ENCODE measurements at regions not wholly inside any gene's neighbourhood (a gene's known extent, or its start where the extent isn't known, plus 50 kb on each side); places are given as distances from the start of the nearest gene placed in this dataset.

- H3K27me3 ChIP-seq (ENCODE audit: control insufficient read depth, insufficient read depth, low read length): peaks cover 50% of the 10 kb centered on the region
- ATAC-seq (ENCODE audit: low read depth) (no peak), DNase-seq (no peak)
- no peak overlapping the region for H4K91ac ChIP-seq (ENCODE audit: insufficient read depth, low read depth, low read length)
- no peak overlapping the region for H2AK9ac ChIP-seq (replicated peaks; ENCODE audit: low read depth, low read length, poor library complexity)
- no peak overlapping the region for H3K56ac ChIP-seq (ENCODE audit: extremely low read depth, insufficient read depth, low read length)
- H2BK20ac ChIP-seq (ENCODE audit: low read depth, low read length): no peak overlapping the region
- H2AFZ ChIP-seq (replicated peaks; ENCODE audit: low read length, poor library complexity): no peak overlapping the region
- no peaks in the 10 kb centered on the region for H3K36me3 ChIP-seq (ENCODE audit: control insufficient read depth, insufficient read depth, low read length)
- H3K9ac ChIP-seq (ENCODE audit: low read depth, low read length): no peak overlapping the region
- no peak overlapping the region for H2BK5ac ChIP-seq (ENCODE audit: low read depth, low read length, poor library complexity, severe bottlenecking)
- intact Hi-C loops (cut with micrococcal nuclease): loop anchor here (10.0 kb wide), 2 partner anchors 175 to 625 kb away; partner anchors contain the start of genes NCK2 and UXS1
- peaks cover 5% of the 10 kb centered on the region for H3K4me1 ChIP-seq (ENCODE audit: control insufficient read depth, insufficient read depth, low read length)
- ChIA-PET POLR2A (ENCODE audit: unreplicated experiment) (interaction anchor here (1.1 kb wide), 1 partner anchor 8 kb away, joined by 3 read pairs; no protein-coding TSS in a partner anchor), CTCF (no interaction called here)
- no peaks in the 10 kb centered on the region for H3K9me1 ChIP-seq (ENCODE audit: insufficient read depth, low read length)
- H4K8ac ChIP-seq (ENCODE audit: low read depth in 2 of 2, low read length in 2 of 2): no peak overlapping the region
- TF ChIP-seq RCOR1 (IDR thresholded peaks at IDR 0.05; ENCODE audit: insufficient replicate concordance, low read length) (no peak), BHLHE40 (IDR thresholded peaks at IDR 0.05; ENCODE audit: low read depth, low read length) (no peak), CHD1 (IDR thresholded peaks at IDR 0.05; ENCODE audit: low read depth, low read length) (no peak), MAFK (IDR thresholded peaks at IDR 0.05; ENCODE audit: low read depth, low read length) (no peak), CTCF (conservative IDR thresholded peaks at IDR 0.05; ENCODE audit: low read depth, low read length) (no peak), CEBPB (IDR thresholded peaks at IDR 0.05; ENCODE audit: low read depth, low read length) (no peak), MXI1 (IDR thresholded peaks at IDR 0.05; ENCODE audit: borderline replicate concordance, low read depth, low read length) (no peak), POLR2A (IDR thresholded peaks at IDR 0.05; ENCODE audit: low read depth, low read length) (no peak), MAZ (IDR thresholded peaks at IDR 0.05; ENCODE audit: borderline replicate concordance, low read depth, low read length) (no peak)
- H4K20me1 ChIP-seq (ENCODE audit: insufficient read depth, low read length): no peaks in the 10 kb centered on the region
- no peak overlapping the region for H3K27ac ChIP-seq (ENCODE audit: insufficient read depth, low read length)
- H2AK5ac ChIP-seq (ENCODE audit: low read depth, low read length): no peak overlapping the region
- no peaks in the 10 kb centered on the region for H3K79me1 ChIP-seq (ENCODE audit: low read depth in 1 of 2, low read length in 2 of 2)
- no TSS peak for BruUV-seq (replicated peaks)
- H2BK15ac ChIP-seq (ENCODE audit: low read depth, low read length): no peak overlapping the region
- H3K9me3 ChIP-seq (ENCODE audit: control insufficient read depth, insufficient read depth, low read length): peaks cover 3% of the 10 kb centered on the region
- H2BK120ac ChIP-seq (ENCODE audit: low read depth, low read length): no peak overlapping the region
- no peak overlapping the region for H3K23ac ChIP-seq (ENCODE audit: low read depth, low read length)
- no peak overlapping the region for H3K4me3 ChIP-seq (ENCODE audit: insufficient read depth, low read depth, low read length)
- no peak overlapping the region for H3K18ac ChIP-seq (ENCODE audit: low read depth, low read length)
- dilution Hi-C loops (cut with HindIII; ENCODE audit: low sequenced_read_pairs, unreplicated experiment): no loop called here
- H4K5ac ChIP-seq (ENCODE audit: low read depth, low read length): no peak overlapping the region
- in situ Hi-C loops (cut with MboI; ENCODE audit: low sequenced_read_pairs): no loop called here
- no peak overlapping the region for H3K4me2 ChIP-seq (ENCODE audit: low read depth, low read length)
- WGBS, 2 experiments (ENCODE audit: extremely low coverage in 2 of 2, insufficient read length in 1 of 2): 83% methylated on average over 1 of the region's 6 CpGs; no CpG with 5 or more reads in 1 of the 2 experiments
- H3K14ac ChIP-seq (replicated peaks; ENCODE audit: low read depth, low read length): no peak overlapping the region
- no peak overlapping the region for H3K4ac ChIP-seq (ENCODE audit: low read depth, low read length)
These were observed 170.8 kb upstream of the FHL2 start for GRCh38 chr2:105569606-105570005.
